Adrenal gland (tissue), 9 donors: ENCODE measurements at regions not wholly inside any gene's neighbourhood (a gene's known extent, or its start where the extent isn't known, plus 50 kb on each side); places are given as distances from the start of the nearest gene placed in this dataset.
"Not testable (repeated sequence)": the region's sequence is repeated elsewhere in the genome, so short reads cannot be mapped to it uniquely, and the experiment has no call there.

Experiments used
- DNase-seq, 7 donors: peaks; one replicate each; pipeline ENCODE4 v3.0.0-alpha.2; 2019 to 2020
- H3K27ac ChIP-seq, 5 donors: fragments of 200-600 bp; sonication (generic) in 4 of 5; 1 replicate in 3 of 5; 2 replicates in 2 of 5; pipeline versions ENCODE4 v1.5.1 to v1.8.0; 2016 to 2020; ENCODE audit warnings: mild to moderate bottlenecking in 1 of 5
- H3K27me3 ChIP-seq: fragments of 200-600 bp; 2 replicates; pipeline ENCODE4 v1.8.0; 2021
- H3K36me3 ChIP-seq, 2 donors: fragments of 200-600 bp; replicated peaks in 1 of 2; 1 replicate in 1 of 2; 2 replicates in 1 of 2; pipeline versions ENCODE4 v1.5.1 to v1.8.0; 2018 to 2022
- H3K4me1 ChIP-seq, 2 donors: fragments of 200-600 bp; replicated peaks in 1 of 2; 1 replicate in 1 of 2; 2 replicates in 1 of 2; pipeline versions ENCODE4 v1.5.1 to v1.8.0; 2018 to 2021
- H3K4me3 ChIP-seq, 4 donors: fragments of 200-600 bp; sonication (generic) in 3 of 4; one replicate each; pipeline ENCODE4 v1.5.1; 2016 to 2018
- H3K9me3 ChIP-seq, 3 donors: fragments of 200-600 bp; sonication (generic) in 1 of 3; replicated peaks in 1 of 3; 1 replicate in 2 of 3; 2 replicates in 1 of 3; pipeline versions ENCODE4 v1.5.1 to v1.8.0; 2016 to 2021
- CTCF ChIP-seq, 6 experiments: fragments of 450-650 bp in 4 of 6; fragments of 200-600 bp in 2 of 6; sonication (generic) in 1 of 6; IDR thresholded peaks; 1 replicate in 5 of 6; 2 replicates in 1 of 6; pipeline versions ENCODE4 v1.5.1 to v1.8.0; 2016 to 2021; ENCODE audit warnings: antibody characterized with exemption in 6 of 6, mild to moderate bottlenecking in 2 of 6, moderate library complexity in 1 of 6
- POLR2A ChIP-seq, 2 donors: fragments of 450-650 bp; IDR thresholded peaks; one replicate each; pipeline ENCODE4 v1.6.1; 2017; ENCODE audit warnings: antibody characterized with exemption in 2 of 2, mild to moderate bottlenecking in 2 of 2, moderate library complexity in 1 of 2
- WGBS, 4 donors: extraction: QIAGEN DNeasy Blood & Tissue Kit in 2 of 4; methylation state at CpG; one replicate each; pipeline versions ENCODE4 v1.1.5 to v1.1.7; 2013 to 2017; 5-methylcytosine and 5-hydroxymethylcytosine counted together
- intact Hi-C, 2 donors: fragments of 100-400 bp; cut with DNase I; formaldehyde crosslinking; loops; one replicate each; pipeline versions ENCODE4 v1.14.1 to v1.15.0; 2022 to 2023
- donor health status: healthy with polysubstance abuse.
- donor health status: Bipolar disorder and iron deficiency.
- donor health status: DM: yes; HTN: yes; CAD: no.
- donor health status: DM: no; HTN: no; CAD: no.
- donor health status: DM: no; HTN: no; CAD: no.

GRCh38 chrX:121562616-121563015, 515.2 kb downstream of the GLUD2 start:
- no peak overlapping the region for H3K4me3 ChIP-seq
- no peak for TF ChIP-seq POLR2A (IDR thresholded peaks at IDR 0.05)
- TF ChIP-seq CTCF (IDR thresholded peaks at IDR 0.05) = no peak
- intact Hi-C loops = no loop called here
- no peaks in the 10 kb centered on the region for H3K4me1 ChIP-seq
- H3K27ac ChIP-seq = no peak overlapping the region
- no peaks in the 10 kb centered on the region for H3K36me3 ChIP-seq
- no peaks in the 10 kb centered on the region for H3K9me3 ChIP-seq
- no peak for DNase-seq
- H3K27me3 ChIP-seq = no peaks in the 10 kb centered on the region

- WGBS, 4 donors = 67 to 85% (median 79%) methylated on average over 4 of the region's 4 CpGs
- no peaks in the 10 kb centered on the region for H3K36me3 ChIP-seq
- H3K4me1 ChIP-seq = no peaks in the 10 kb centered on the region
- no peaks in the 10 kb centered on the region for H3K9me3 ChIP-seq
- H3K27ac ChIP-seq = no peak overlapping the region
- no peak for DNase-seq
- intact Hi-C loops = no loop called here
- no peak overlapping the region for H3K4me3 ChIP-seq
- H3K27me3 ChIP-seq = no peaks in the 10 kb centered on the region
- TF ChIP-seq POLR2A (IDR thresholded peaks at IDR 0.05) = no peak
- TF ChIP-seq CTCF (IDR thresholded peaks at IDR 0.05) = no peak
Measured at GRCh38 chrX:121569609-121570008, 522.2 kb downstream of the GLUD2 start.

- Histone ChIP-seq H3K4me1 (no peaks in the 10 kb centered on the region), H3K9me3 (no peaks in the 10 kb centered on the region), H3K36me3 (no peaks in the 10 kb centered on the region), H3K27me3 (no peaks in the 10 kb centered on the region), H3K4me3 (no peak overlapping the region), H3K27ac (no peak overlapping the region)
- TF ChIP-seq CTCF (IDR thresholded peaks at IDR 0.05) = no peak
- no peak for TF ChIP-seq POLR2A (IDR thresholded peaks at IDR 0.05)
- intact Hi-C loops = no loop called here
- WGBS, 4 donors = 58 to 87% (median 64%) methylated on average over 3 to 4 of the region's 4 CpGs
- peak; percentile 19 to 60 (median 55) for DNase-seq
Measured at GRCh38 chrX:121570072-121570841, 522.8 kb downstream of the GLUD2 start.

DNA sequence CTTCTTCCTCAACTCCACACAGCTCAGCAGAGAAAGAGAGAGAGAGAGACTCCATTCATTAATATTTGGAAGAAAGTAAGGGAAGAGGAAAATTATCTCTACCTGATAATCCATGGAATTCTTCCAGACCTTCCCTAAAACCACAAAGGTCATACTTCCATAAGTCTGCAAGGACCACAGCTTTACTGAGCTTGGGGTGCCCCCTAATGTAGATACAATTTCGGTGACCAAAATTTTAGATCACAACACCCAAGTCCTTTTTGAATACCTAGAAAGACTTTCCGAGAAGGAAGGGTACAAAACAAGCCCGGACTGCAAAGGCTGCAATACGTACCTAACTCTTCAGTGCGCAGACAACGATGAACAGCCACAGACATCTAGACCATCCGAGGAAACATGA, 523.9 kb downstream of the GLUD2 start:
- no peak for TF ChIP-seq CTCF (IDR thresholded peaks at IDR 0.05)
- TF ChIP-seq POLR2A (IDR thresholded peaks at IDR 0.05) = no peak
- Histone ChIP-seq H3K9me3 (no peaks in the 10 kb centered on the region), H3K27ac (no peak overlapping the region), H3K27me3 (no peaks in the 10 kb centered on the region), H3K4me3 (no peak overlapping the region), H3K4me1 (no peaks in the 10 kb centered on the region), H3K36me3 (no peaks in the 10 kb centered on the region)
- WGBS, 4 donors = 72 to 85% (median 81%) methylated on average over 7 of the region's 7 CpGs
- intact Hi-C loops = no loop called here
- no peak for DNase-seq

- H3K27me3 ChIP-seq, H3K4me1 ChIP-seq, H3K36me3 ChIP-seq, H3K9me3 ChIP-seq, DNase-seq, H3K4me3 ChIP-seq, intact Hi-C loops, H3K27ac ChIP-seq: not testable (repeated sequence)
- 89 to 97% (median 91%) methylated on average over 2 of the region's 2 CpGs for WGBS, 4 donors
Measured at GRCh38 chrX:121574384-121574783, 527.0 kb downstream of the GLUD2 start.
